ENCODE measurements at regions not wholly inside any gene's neighbourhood (a gene's known extent, or its start where the extent isn't known, plus 50 kb on each side); places are given as distances from the start of the nearest gene placed in this dataset.

DNA sequence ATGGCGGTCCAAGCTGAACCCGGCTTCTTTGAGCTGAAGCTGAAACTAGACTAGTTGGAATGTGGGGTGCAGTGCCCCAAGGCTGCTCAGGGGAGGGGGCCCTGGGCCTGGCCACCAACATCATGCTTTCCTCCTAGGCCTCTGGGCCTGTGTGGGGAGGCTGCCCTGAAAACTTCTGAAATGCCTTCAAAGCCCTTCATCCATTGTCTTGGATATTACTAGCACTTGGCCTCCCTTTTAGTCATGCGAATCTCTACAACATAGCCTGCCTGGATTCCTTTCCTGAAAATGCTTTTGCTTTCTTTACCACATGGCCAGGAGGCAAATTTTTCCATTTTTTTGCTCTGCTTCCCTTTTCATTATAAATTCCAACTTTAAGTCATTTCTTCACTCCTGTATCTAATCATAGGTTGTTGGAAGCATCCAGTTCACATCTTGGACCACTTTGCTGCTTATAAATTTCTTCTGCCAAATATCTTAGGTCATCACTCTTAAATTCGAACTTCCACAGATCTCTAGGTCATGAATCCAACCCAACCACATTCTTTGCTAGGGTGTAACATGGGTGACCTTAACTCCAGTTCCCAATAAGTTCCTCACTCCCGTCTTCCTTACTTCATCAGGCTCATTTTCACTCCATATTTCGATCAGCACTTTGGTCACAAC lies 103.4 kb downstream of the DDIT4L start:
- in situ Hi-C loops (cut with HindIII; ENCODE audit: low pct_unique_long_range_greater_than_20kb, low sequenced_read_pairs) = no loop called here
- H3K4me1 ChIP-seq (ENCODE audit: control insufficient read depth, insufficient read depth, low read length) = no peaks in the 10 kb centered on the region
- no peak overlapping the region for H3K4me3 ChIP-seq (ENCODE audit: low read depth in 2 of 2, low read length in 2 of 2)
- DNase-seq (ENCODE audit: low read depth, low spot score) (no peak), ATAC-seq (no peak)
- intact Hi-C loops (cut with micrococcal nuclease; ENCODE audit: unreplicated experiment) = no loop called here
- TF ChIP-seq, protein P1, sequence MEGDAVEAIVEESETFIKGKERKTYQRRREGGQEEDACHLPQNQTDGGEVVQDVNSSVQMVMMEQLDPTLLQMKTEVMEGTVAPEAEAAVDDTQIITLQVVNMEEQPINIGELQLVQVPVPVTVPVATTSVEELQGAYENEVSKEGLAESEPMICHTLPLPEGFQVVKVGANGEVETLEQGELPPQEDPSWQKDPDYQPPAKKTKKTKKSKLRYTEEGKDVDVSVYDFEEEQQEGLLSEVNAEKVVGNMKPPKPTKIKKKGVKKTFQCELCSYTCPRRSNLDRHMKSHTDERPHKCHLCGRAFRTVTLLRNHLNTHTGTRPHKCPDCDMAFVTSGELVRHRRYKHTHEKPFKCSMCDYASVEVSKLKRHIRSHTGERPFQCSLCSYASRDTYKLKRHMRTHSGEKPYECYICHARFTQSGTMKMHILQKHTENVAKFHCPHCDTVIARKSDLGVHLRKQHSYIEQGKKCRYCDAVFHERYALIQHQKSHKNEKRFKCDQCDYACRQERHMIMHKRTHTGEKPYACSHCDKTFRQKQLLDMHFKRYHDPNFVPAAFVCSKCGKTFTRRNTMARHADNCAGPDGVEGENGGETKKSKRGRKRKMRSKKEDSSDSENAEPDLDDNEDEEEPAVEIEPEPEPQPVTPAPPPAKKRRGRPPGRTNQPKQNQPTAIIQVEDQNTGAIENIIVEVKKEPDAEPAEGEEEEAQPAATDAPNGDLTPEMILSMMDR (IDR thresholded peaks at IDR 0.05) = no peak
- TF ChIP-seq, protein P2, sequence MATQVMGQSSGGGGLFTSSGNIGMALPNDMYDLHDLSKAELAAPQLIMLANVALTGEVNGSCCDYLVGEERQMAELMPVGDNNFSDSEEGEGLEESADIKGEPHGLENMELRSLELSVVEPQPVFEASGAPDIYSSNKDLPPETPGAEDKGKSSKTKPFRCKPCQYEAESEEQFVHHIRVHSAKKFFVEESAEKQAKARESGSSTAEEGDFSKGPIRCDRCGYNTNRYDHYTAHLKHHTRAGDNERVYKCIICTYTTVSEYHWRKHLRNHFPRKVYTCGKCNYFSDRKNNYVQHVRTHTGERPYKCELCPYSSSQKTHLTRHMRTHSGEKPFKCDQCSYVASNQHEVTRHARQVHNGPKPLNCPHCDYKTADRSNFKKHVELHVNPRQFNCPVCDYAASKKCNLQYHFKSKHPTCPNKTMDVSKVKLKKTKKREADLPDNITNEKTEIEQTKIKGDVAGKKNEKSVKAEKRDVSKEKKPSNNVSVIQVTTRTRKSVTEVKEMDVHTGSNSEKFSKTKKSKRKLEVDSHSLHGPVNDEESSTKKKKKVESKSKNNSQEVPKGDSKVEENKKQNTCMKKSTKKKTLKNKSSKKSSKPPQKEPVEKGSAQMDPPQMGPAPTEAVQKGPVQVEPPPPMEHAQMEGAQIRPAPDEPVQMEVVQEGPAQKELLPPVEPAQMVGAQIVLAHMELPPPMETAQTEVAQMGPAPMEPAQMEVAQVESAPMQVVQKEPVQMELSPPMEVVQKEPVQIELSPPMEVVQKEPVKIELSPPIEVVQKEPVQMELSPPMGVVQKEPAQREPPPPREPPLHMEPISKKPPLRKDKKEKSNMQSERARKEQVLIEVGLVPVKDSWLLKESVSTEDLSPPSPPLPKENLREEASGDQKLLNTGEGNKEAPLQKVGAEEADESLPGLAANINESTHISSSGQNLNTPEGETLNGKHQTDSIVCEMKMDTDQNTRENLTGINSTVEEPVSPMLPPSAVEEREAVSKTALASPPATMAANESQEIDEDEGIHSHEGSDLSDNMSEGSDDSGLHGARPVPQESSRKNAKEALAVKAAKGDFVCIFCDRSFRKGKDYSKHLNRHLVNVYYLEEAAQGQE (IDR thresholded peaks at IDR 0.05; ENCODE audit: insufficient read depth in 1 of 2, low read depth in 2 of 2, low read length in 1 of 2) = no peak
- TF ChIP-seq POLR2AphosphoS5 (IDR thresholded peaks at IDR 0.05; ENCODE audit: low read depth, low read length) (no peak), TCF7L2 (IDR thresholded peaks at IDR 0.05; ENCODE audit: low read depth, low read length) (no peak), SIN3A (IDR thresholded peaks at IDR 0.05; ENCODE audit: borderline replicate concordance, insufficient read depth, low read depth, low read length) (no peak)
- POLR2A ChIA-PET = no interaction called here
- BruUV-seq (replicated peaks) = no TSS peak
- no peaks in the 10 kb centered on the region for H3K27me3 ChIP-seq (ENCODE audit: control insufficient read depth, insufficient read depth, low read length)
- H3K36me3 ChIP-seq (ENCODE audit: control insufficient read depth, insufficient read depth, low read length) = no peaks in the 10 kb centered on the region
- H3K9me3 ChIP-seq (ENCODE audit: control insufficient read depth, insufficient read depth, low read depth, low read length) = no peaks in the 10 kb centered on the region
- CTCF ChIA-PET = no interaction called here
- no peak overlapping the region for H3K27ac ChIP-seq (ENCODE audit: low read length)

DNA sequence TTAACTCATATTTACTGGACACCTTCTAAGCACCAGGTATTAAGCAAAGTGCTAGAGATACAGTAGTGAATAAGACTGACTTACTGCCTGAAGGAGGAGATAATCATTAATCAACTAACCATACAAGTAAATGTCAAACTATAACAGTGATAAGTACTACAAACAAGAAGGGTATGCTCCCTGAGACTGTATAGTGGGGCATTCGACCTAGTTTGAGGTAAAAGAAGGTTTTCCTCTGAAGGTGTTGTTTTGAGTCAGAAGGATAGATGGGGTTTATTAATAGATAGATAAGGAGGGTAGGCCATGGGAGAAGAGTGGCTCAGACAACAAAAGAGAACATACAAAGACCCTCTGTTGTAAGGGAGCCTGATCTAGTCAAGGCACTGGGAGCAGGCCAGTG lies 105.4 kb downstream of the DDIT4L start:
- in situ Hi-C loops (cut with HindIII; ENCODE audit: low pct_unique_long_range_greater_than_20kb, low sequenced_read_pairs) = no loop called here
- Histone ChIP-seq H3K36me3 (ENCODE audit: control insufficient read depth, insufficient read depth, low read length) (no peaks in the 10 kb centered on the region; the same call in 1 of the 2 replicates), H3K27ac (ENCODE audit: low read length) (no peak overlapping the region), H3K4me1 (ENCODE audit: control insufficient read depth, insufficient read depth, low read length) (no peaks in the 10 kb centered on the region), H3K9me3 (ENCODE audit: control insufficient read depth, insufficient read depth, low read depth, low read length) (no peaks in the 10 kb centered on the region), H3K4me3 (ENCODE audit: low read depth in 2 of 2, low read length in 2 of 2) (no peak overlapping the region), H3K27me3 (ENCODE audit: control insufficient read depth, insufficient read depth, low read length) (no peaks in the 10 kb centered on the region)
- POLR2A ChIA-PET = no interaction called here
- TF ChIP-seq, protein P2 (IDR thresholded peaks at IDR 0.05; ENCODE audit: insufficient read depth in 1 of 2, low read depth in 2 of 2, low read length in 1 of 2) = no peak
- TF ChIP-seq POLR2AphosphoS5 (IDR thresholded peaks at IDR 0.05; ENCODE audit: low read depth, low read length) = no peak
- no peak for TF ChIP-seq TCF7L2 (IDR thresholded peaks at IDR 0.05; ENCODE audit: low read depth, low read length)
- TF ChIP-seq SIN3A (IDR thresholded peaks at IDR 0.05; ENCODE audit: borderline replicate concordance, insufficient read depth, low read depth, low read length) = no peak
- TF ChIP-seq, protein P1 (IDR thresholded peaks at IDR 0.05) = no peak
- DNase-seq (ENCODE audit: low read depth, low spot score) (no peak), ATAC-seq (no peak)
- BruUV-seq (replicated peaks) = no TSS peak
- intact Hi-C loops (cut with micrococcal nuclease; ENCODE audit: unreplicated experiment) = no loop called here
- CTCF ChIA-PET = no interaction called here
